IMR-90 (cell line): ENCODE measurements at regions not wholly inside any gene's neighbourhood (a gene's known extent, or its start where the extent isn't known, plus 50 kb on each side); places are given as distances from the start of the nearest gene placed in this dataset.

Source experiments
- ATAC-seq: fragments of 200-7000 bp; cut with Tn5 transposase; 2 replicates; pipeline ENCODE4 v1.9.1; 2020; ENCODE audit warnings: low read depth, mild to moderate bottlenecking, moderate library complexity
- BruUV-seq: library from RNA; stranded (reverse); fragments of 400-500 nt; replicated peaks from 2 replicates; lab custom pipeline; 2021; lab: Mats Ljungman, UMichigan
- CTCF ChIA-PET: fragments of 300-600 bp; formaldehyde crosslinking; extraction: SDS; loops from one replicate; lab custom pipeline; 2021; ENCODE audit warnings: antibody characterized with exemption; lab: Yijun Ruan, JAX
- POLR2A ChIA-PET: fragments of 300-600 bp; sonication (Branson Sonifier 250); formaldehyde crosslinking; loops from one replicate; lab custom pipeline; 2022; ENCODE audit warnings: antibody characterized with exemption; ENCODE audit not compliant: unreplicated experiment; lab: Charles Lee
- DNase-seq: peaks from one replicate; pipeline ENCODE4 v3.0.0; 2013
- H2AFZ ChIP-seq: replicated peaks from 2 replicates; pipeline ENCODE3; 2013; ENCODE audit warnings: low read length, mild to moderate bottlenecking; ENCODE audit not compliant: poor library complexity
- H2AK5ac ChIP-seq: 2 replicates; pipeline ENCODE4 v1.6.1; 2013; ENCODE audit warnings: low read depth, low read length, inconsistent platforms
- H2AK9ac ChIP-seq: replicated peaks from 2 replicates; pipeline ENCODE3; 2013; ENCODE audit warnings: mild to moderate bottlenecking, low read depth, low read length, moderate library complexity; ENCODE audit not compliant: poor library complexity
- H2BK120ac ChIP-seq: 2 replicates; pipeline ENCODE4 v1.6.1; 2013; ENCODE audit warnings: low read depth, low read length, inconsistent platforms
- H2BK15ac ChIP-seq: 3 replicates; pipeline ENCODE4 v1.6.1; 2013; ENCODE audit warnings: low read depth, low read length, inconsistent platforms
- H2BK20ac ChIP-seq: 2 replicates; pipeline ENCODE4 v1.6.1; 2013; ENCODE audit warnings: low read depth, mild to moderate bottlenecking, inconsistent platforms, low read length, moderate library complexity
- H2BK5ac ChIP-seq: 2 replicates; pipeline ENCODE4 v1.6.1; 2013; ENCODE audit warnings: mild to moderate bottlenecking, low read depth, low read length, inconsistent platforms; ENCODE audit not compliant: poor library complexity, severe bottlenecking
- H3K14ac ChIP-seq: replicated peaks from 2 replicates; pipeline ENCODE4 v1.6.1; 2013; ENCODE audit warnings: low read depth, low read length, inconsistent platforms
- H3K18ac ChIP-seq: 2 replicates; pipeline ENCODE4 v1.6.1; 2013; ENCODE audit warnings: low read depth, low read length, control low read depth
- H3K23ac ChIP-seq: 2 replicates; pipeline ENCODE4 v1.6.1; 2013; ENCODE audit warnings: low read depth, low read length, inconsistent platforms
- H3K27ac ChIP-seq: 2 replicates; pipeline ENCODE4 v1.5.1; 2013; ENCODE audit warnings: mild to moderate bottlenecking, control low read depth, low read length; ENCODE audit not compliant: insufficient read depth
- H3K27me3 ChIP-seq: 2 replicates; pipeline ENCODE4 v1.6.1; 2013; ENCODE audit warnings: low read length; ENCODE audit not compliant: control insufficient read depth, insufficient read depth
- H3K36me3 ChIP-seq: 2 replicates; pipeline ENCODE4 v1.6.1; 2013; ENCODE audit warnings: low read length, mixed read lengths; ENCODE audit not compliant: control insufficient read depth, insufficient read depth
- H3K4ac ChIP-seq: 2 replicates; pipeline ENCODE4 v1.6.1; 2013; ENCODE audit warnings: low read depth, low read length, inconsistent platforms
- H3K4me1 ChIP-seq: 2 replicates; pipeline ENCODE4 v1.6.1; 2013; ENCODE audit warnings: low read length, mixed read lengths; ENCODE audit not compliant: control insufficient read depth, insufficient read depth
- H3K4me2 ChIP-seq: 2 replicates; pipeline ENCODE4 v1.6.1; 2013; ENCODE audit warnings: low read depth, mild to moderate bottlenecking, control low read depth, low read length, moderate library complexity
- H3K4me3 ChIP-seq: 2 replicates; pipeline ENCODE4 v1.5.1; 2013; ENCODE audit warnings: low read depth, mild to moderate bottlenecking, control low read depth, low read length, moderate library complexity; ENCODE audit not compliant: insufficient read depth
- H3K56ac ChIP-seq: 2 replicates; pipeline ENCODE4 v1.6.1; 2013; ENCODE audit warnings: low read length, inconsistent platforms; ENCODE audit not compliant: insufficient read depth; ENCODE audit errors: extremely low read depth
- H3K79me1 ChIP-seq, 2 experiments: 2 replicates each; pipeline ENCODE4 v1.6.1; 2013; ENCODE audit warnings: low read length in 2 of 2, inconsistent platforms in 1 of 2, low read depth in 1 of 2
- H3K9ac ChIP-seq: 2 replicates; pipeline ENCODE4 v1.6.1; 2013; ENCODE audit warnings: low read depth, low read length, control low read depth
- H3K9me1 ChIP-seq: 2 replicates; pipeline ENCODE4 v1.6.1; 2013; ENCODE audit warnings: low read length, inconsistent platforms; ENCODE audit not compliant: insufficient read depth
- H3K9me3 ChIP-seq: 2 replicates; pipeline ENCODE4 v1.6.1; 2013; ENCODE audit warnings: low read length; ENCODE audit not compliant: control insufficient read depth, insufficient read depth
- H4K20me1 ChIP-seq: 2 replicates; pipeline ENCODE4 v1.6.1; 2013; ENCODE audit warnings: low read length, inconsistent platforms; ENCODE audit not compliant: insufficient read depth
- H4K5ac ChIP-seq: 2 replicates; pipeline ENCODE4 v1.6.1; 2013; ENCODE audit warnings: mild to moderate bottlenecking, low read depth, low read length, control low read depth
- H4K8ac ChIP-seq, 2 experiments: 2 replicates each; pipeline ENCODE4 v1.6.1; 2013; ENCODE audit warnings: low read depth in 2 of 2, low read length in 2 of 2, control low read depth in 1 of 2, inconsistent platforms in 1 of 2
- H4K91ac ChIP-seq: 2 replicates; pipeline ENCODE4 v1.6.1; 2013; ENCODE audit warnings: low read depth, low read length, inconsistent platforms; ENCODE audit not compliant: insufficient read depth
- POLR2A ChIP-seq: IDR thresholded peaks from 2 replicates; pipeline ENCODE4 v1.6.1; 2012; ENCODE audit warnings: mild to moderate bottlenecking, low read depth, low read length
- RFX5 ChIP-seq: IDR thresholded peaks from 2 replicates; pipeline ENCODE4 v1.8.0; 2012; ENCODE audit warnings: low read depth, mild to moderate bottlenecking, low read length, moderate library complexity
- SMC3 ChIP-seq: fragments of 150-350 bp; IDR thresholded peaks from 2 replicates; pipeline ENCODE4 v1.6.1; 2016; ENCODE audit warnings: low read depth, mild to moderate bottlenecking, antibody characterized with exemption, low read length, moderate library complexity
- WGBS, 2 experiments: methylation state at CpG; one replicate each; pipeline versions ENCODE4 v1.1.5 to v1.1.7; 2013; ENCODE audit warnings: missing lambda C conversion rate in 2 of 2; ENCODE audit not compliant: insufficient read length in 1 of 2; ENCODE audit errors: extremely low coverage in 2 of 2; 5-methylcytosine and 5-hydroxymethylcytosine counted together
- dilution Hi-C: fragments of 300-500 bp; cut with HindIII; formaldehyde crosslinking; loops from one replicate; pipeline ENCODE4 v1.14.3; 2018; ENCODE audit warnings: low sequenced_read_pairs; ENCODE audit not compliant: unreplicated experiment
- in situ Hi-C: fragments of 300-500 bp; cut with MboI; formaldehyde crosslinking; loops from 3 replicates; pipeline ENCODE4 v1.14.3; 2019; ENCODE audit warnings: low sequenced_read_pairs, inconsistent platforms, mixed read lengths
- intact Hi-C: fragments of 100-400 bp; cut with micrococcal nuclease; formaldehyde crosslinking; loops from 2 replicates; pipeline ENCODE4 v1.10.0; 2022
- TF ChIP-seq, protein P1 (sequence below): conservative IDR thresholded peaks from 2 replicates; pipeline ENCODE4 v1.5.1; 2012; ENCODE audit warnings: mild to moderate bottlenecking, low read depth, low read length, improper control_type of control experiment

DNA sequence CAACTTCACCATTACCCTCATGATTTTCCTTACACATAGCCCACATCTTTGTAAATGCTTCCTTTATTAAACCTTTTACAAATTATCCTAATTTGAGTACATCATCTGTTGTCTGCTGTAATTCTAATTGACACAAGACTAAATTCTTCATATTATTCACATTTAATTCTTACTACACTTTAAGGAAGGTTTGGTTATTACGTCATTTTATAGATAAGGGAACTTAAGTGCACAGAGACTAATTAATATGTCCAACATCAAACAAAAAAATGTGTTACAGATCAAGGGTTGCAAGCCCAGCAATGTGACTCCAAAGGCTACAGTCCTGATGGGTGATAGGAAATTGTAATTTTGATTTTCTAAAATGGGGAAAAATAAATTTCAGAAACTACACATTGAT, 289.1 kb upstream of the ZNF385D start:
- Histone ChIP-seq H2BK120ac (no peak overlapping the region), H4K91ac (no peak overlapping the region), H3K79me1 (no peaks in the 10 kb centered on the region), H2BK5ac (no peak overlapping the region), H3K9me3 (no peaks in the 10 kb centered on the region), H3K4me3 (no peak overlapping the region), H3K27me3 (no peaks in the 10 kb centered on the region), H3K18ac (no peak overlapping the region), H3K4me2 (no peak overlapping the region), H4K5ac (no peak overlapping the region), H3K23ac (no peak overlapping the region), H3K36me3 (no peaks in the 10 kb centered on the region), H2BK20ac (no peak overlapping the region), H3K9me1 (no peaks in the 10 kb centered on the region), H3K4me1 (no peaks in the 10 kb centered on the region), H2AFZ (no peak overlapping the region), H3K4ac (no peak overlapping the region), H2AK9ac (no peak overlapping the region), H3K14ac (no peak overlapping the region), H2AK5ac (no peak overlapping the region), H4K20me1 (no peaks in the 10 kb centered on the region), H4K8ac (no peak overlapping the region), H3K56ac (no peak overlapping the region), H3K27ac (no peak overlapping the region), H2BK15ac (no peak overlapping the region), H3K9ac (no peak overlapping the region)
- ChIA-PET POLR2A (no interaction called here), CTCF (no interaction called here)
- no TSS peak for BruUV-seq
- dilution Hi-C loops (no loop called here), intact Hi-C loops (no loop called here), in situ Hi-C loops (no loop called here)
- ATAC-seq = no peak
- TF ChIP-seq RFX5 = no peak
- no peak for TF ChIP-seq SMC3
- TF ChIP-seq, protein P1, sequence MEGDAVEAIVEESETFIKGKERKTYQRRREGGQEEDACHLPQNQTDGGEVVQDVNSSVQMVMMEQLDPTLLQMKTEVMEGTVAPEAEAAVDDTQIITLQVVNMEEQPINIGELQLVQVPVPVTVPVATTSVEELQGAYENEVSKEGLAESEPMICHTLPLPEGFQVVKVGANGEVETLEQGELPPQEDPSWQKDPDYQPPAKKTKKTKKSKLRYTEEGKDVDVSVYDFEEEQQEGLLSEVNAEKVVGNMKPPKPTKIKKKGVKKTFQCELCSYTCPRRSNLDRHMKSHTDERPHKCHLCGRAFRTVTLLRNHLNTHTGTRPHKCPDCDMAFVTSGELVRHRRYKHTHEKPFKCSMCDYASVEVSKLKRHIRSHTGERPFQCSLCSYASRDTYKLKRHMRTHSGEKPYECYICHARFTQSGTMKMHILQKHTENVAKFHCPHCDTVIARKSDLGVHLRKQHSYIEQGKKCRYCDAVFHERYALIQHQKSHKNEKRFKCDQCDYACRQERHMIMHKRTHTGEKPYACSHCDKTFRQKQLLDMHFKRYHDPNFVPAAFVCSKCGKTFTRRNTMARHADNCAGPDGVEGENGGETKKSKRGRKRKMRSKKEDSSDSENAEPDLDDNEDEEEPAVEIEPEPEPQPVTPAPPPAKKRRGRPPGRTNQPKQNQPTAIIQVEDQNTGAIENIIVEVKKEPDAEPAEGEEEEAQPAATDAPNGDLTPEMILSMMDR = no peak
- no peak for TF ChIP-seq POLR2A
- WGBS, 2 experiments = no CpG with 5 or more reads among the region's 1 CpG
- no peak for DNase-seq
